ENCODE measurements at regions not wholly inside any gene's neighbourhood (a gene's known extent, or its start where the extent isn't known, plus 50 kb on each side); places are given as distances from the start of the nearest gene placed in this dataset.

- H3K36me3 ChIP-seq (ENCODE audit: control insufficient read depth, insufficient read depth, low read length): no peaks in the 10 kb centered on the region
- no peaks in the 10 kb centered on the region for H3K9me3 ChIP-seq (ENCODE audit: control insufficient read depth, insufficient read depth, low read depth, low read length)
- no peak overlapping the region for H3K27ac ChIP-seq (ENCODE audit: insufficient read depth, low read length)
- no peak for DNase-seq (ENCODE audit: low read depth in 2 of 2)
- no peaks in the 10 kb centered on the region for H3K27me3 ChIP-seq (ENCODE audit: control insufficient read depth, insufficient read depth, low read length)
- H2AFZ ChIP-seq (ENCODE audit: low read length): no peak overlapping the region
- no peaks in the 10 kb centered on the region for H3K4me1 ChIP-seq (ENCODE audit: control insufficient read depth, extremely low read depth, insufficient read depth, low read length)
- H3K4me3 ChIP-seq (replicated peaks in 1 of 4; ENCODE audit: control extremely low read depth in 1 of 4, insufficient read depth in 1 of 4, low read depth in 3 of 4, low read length in 4 of 4): no peak overlapping the region
- TF ChIP-seq CTCF (conservative IDR thresholded peaks at IDR 0.05 in 1 of 2, IDR thresholded peaks at IDR 0.05 in 1 of 2; ENCODE audit: low read depth in 1 of 2, low read length in 2 of 2) (no peak), EZH2 (IDR thresholded peaks at IDR 0.05; ENCODE audit: low read length, missing control alignments) (no peak)
- no peaks in the 10 kb centered on the region for H4K20me1 ChIP-seq (ENCODE audit: control insufficient read depth, extremely low read depth, insufficient read depth, low read length)
- H3K9ac ChIP-seq (ENCODE audit: insufficient read depth, low read length): no peak overlapping the region
- no peak overlapping the region for H3K4me2 ChIP-seq (ENCODE audit: extremely low read depth, insufficient read depth, low read length)
- no peaks in the 10 kb centered on the region for H3K79me2 ChIP-seq (ENCODE audit: control insufficient read depth, insufficient read depth, low read length)
Observed at GRCh38 chr2:3000968-3001367, 376.6 kb downstream of the EIPR1 start.

- no peaks in the 10 kb centered on the region for H3K79me2 ChIP-seq (ENCODE audit: control insufficient read depth, insufficient read depth, low read length)
- no peaks in the 10 kb centered on the region for H3K4me1 ChIP-seq (ENCODE audit: control insufficient read depth, extremely low read depth, insufficient read depth, low read length)
- no peak overlapping the region for H3K27ac ChIP-seq (ENCODE audit: insufficient read depth, low read length)
- no peak overlapping the region for H2AFZ ChIP-seq (ENCODE audit: low read length)
- H3K36me3 ChIP-seq (ENCODE audit: control insufficient read depth, insufficient read depth, low read length): no peaks in the 10 kb centered on the region
- no peak overlapping the region for H3K4me3 ChIP-seq (replicated peaks in 1 of 4; ENCODE audit: control extremely low read depth in 1 of 4, insufficient read depth in 1 of 4, low read depth in 3 of 4, low read length in 4 of 4)
- no peak overlapping the region for H3K9ac ChIP-seq (ENCODE audit: insufficient read depth, low read length)
- H3K9me3 ChIP-seq (ENCODE audit: control insufficient read depth, insufficient read depth, low read depth, low read length): no peaks in the 10 kb centered on the region
- no peaks in the 10 kb centered on the region for H4K20me1 ChIP-seq (ENCODE audit: control insufficient read depth, extremely low read depth, insufficient read depth, low read length)
- no peak for DNase-seq (ENCODE audit: low read depth in 2 of 2)
- no peaks in the 10 kb centered on the region for H3K27me3 ChIP-seq (ENCODE audit: control insufficient read depth, insufficient read depth, low read length)
- no peak overlapping the region for H3K4me2 ChIP-seq (ENCODE audit: extremely low read depth, insufficient read depth, low read length)
- no peak for TF ChIP-seq CTCF (conservative IDR thresholded peaks at IDR 0.05 in 1 of 2, IDR thresholded peaks at IDR 0.05 in 1 of 2; ENCODE audit: low read depth in 1 of 2, low read length in 2 of 2)
Observed at GRCh38 chr2:3000125-3000524, 377.5 kb downstream of the EIPR1 start.

- Histone ChIP-seq H3K79me2 (ENCODE audit: control insufficient read depth, insufficient read depth, low read length) (no peaks in the 10 kb centered on the region), H4K20me1 (ENCODE audit: control insufficient read depth, extremely low read depth, insufficient read depth, low read length) (no peaks in the 10 kb centered on the region), H3K27me3 (ENCODE audit: control insufficient read depth, insufficient read depth, low read length) (no peaks in the 10 kb centered on the region), H3K27ac (ENCODE audit: insufficient read depth, low read length) (no peak overlapping the region), H3K36me3 (ENCODE audit: control insufficient read depth, insufficient read depth, low read length) (no peaks in the 10 kb centered on the region), H3K9ac (ENCODE audit: insufficient read depth, low read length) (no peak overlapping the region), H3K9me3 (ENCODE audit: control insufficient read depth, insufficient read depth, low read depth, low read length) (no peaks in the 10 kb centered on the region), H3K4me2 (ENCODE audit: extremely low read depth, insufficient read depth, low read length) (no peak overlapping the region), H2AFZ (ENCODE audit: low read length) (no peak overlapping the region), H3K4me3 (replicated peaks in 1 of 4; ENCODE audit: control extremely low read depth in 1 of 4, insufficient read depth in 1 of 4, low read depth in 3 of 4, low read length in 4 of 4) (no peak overlapping the region), H3K4me1 (ENCODE audit: control insufficient read depth, extremely low read depth, insufficient read depth, low read length) (no peaks in the 10 kb centered on the region)
- TF ChIP-seq CTCF (conservative IDR thresholded peaks at IDR 0.05 in 1 of 2, IDR thresholded peaks at IDR 0.05 in 1 of 2; ENCODE audit: low read depth in 1 of 2, low read length in 2 of 2): no peak
- no peak for TF ChIP-seq EZH2 (IDR thresholded peaks at IDR 0.05; ENCODE audit: low read length, missing control alignments)
- DNase-seq (ENCODE audit: low read depth in 2 of 2): no peak
Observed at GRCh38 chr2:2998971-2999370, 378.6 kb downstream of the EIPR1 start.

All from fibroblast of lung (primary cell).